ENCODE measurements at regions not wholly inside any gene's neighbourhood (a gene's known extent, or its start where the extent isn't known, plus 50 kb on each side); places are given as distances from the start of the nearest gene placed in this dataset.

DNA sequence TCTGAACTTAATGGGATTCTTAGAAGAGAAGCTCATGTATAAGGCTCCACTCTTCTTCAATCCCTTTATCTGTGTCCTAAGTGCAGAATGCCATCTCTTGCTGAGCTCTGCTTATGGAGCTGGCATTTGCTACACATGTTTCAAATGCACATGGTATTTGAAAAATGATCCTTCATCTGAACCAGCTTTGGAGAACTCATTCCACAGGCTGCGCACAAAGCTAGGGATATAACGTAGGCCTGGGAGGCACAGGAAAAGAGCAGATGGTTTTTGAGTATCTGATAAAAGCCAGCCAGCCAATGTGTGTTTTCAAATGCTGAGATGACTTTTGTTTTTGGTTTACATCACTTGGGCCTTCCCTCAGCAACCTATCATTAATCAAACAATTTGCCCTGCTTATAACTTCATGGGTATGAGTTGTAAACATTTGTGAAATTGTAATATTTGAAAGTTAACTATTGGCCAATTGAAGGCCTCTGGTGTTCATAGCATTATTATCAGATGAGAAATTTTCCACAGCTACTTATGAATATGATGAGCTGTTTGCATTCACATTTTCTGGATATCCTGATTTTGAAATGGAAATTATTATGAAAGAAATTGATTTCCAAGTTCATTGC is 729.0 kb downstream of the FGF9 start:
- TF ChIP-seq POLR2A (IDR thresholded peaks at IDR 0.05) (no peak), EP300 (IDR thresholded peaks at IDR 0.05) (no peak)
- TF ChIP-seq, protein P1, sequence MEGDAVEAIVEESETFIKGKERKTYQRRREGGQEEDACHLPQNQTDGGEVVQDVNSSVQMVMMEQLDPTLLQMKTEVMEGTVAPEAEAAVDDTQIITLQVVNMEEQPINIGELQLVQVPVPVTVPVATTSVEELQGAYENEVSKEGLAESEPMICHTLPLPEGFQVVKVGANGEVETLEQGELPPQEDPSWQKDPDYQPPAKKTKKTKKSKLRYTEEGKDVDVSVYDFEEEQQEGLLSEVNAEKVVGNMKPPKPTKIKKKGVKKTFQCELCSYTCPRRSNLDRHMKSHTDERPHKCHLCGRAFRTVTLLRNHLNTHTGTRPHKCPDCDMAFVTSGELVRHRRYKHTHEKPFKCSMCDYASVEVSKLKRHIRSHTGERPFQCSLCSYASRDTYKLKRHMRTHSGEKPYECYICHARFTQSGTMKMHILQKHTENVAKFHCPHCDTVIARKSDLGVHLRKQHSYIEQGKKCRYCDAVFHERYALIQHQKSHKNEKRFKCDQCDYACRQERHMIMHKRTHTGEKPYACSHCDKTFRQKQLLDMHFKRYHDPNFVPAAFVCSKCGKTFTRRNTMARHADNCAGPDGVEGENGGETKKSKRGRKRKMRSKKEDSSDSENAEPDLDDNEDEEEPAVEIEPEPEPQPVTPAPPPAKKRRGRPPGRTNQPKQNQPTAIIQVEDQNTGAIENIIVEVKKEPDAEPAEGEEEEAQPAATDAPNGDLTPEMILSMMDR (IDR thresholded peaks at IDR 0.05) = no peak

Data from gastroesophageal sphincter (tissue), 3 donors.